Aorta (tissue), 5 donors: ENCODE measurements at regions not wholly inside any gene's neighbourhood (a gene's known extent, or its start where the extent isn't known, plus 50 kb on each side); places are given as distances from the start of the nearest gene placed in this dataset.

Experiments used
- ATAC-seq: fragments of 200-7000 bp; cut with Tn5 transposase; one replicate; pipeline ENCODE4 v1.9.1; 2022; ENCODE audit warnings: moderate library complexity; ENCODE audit not compliant: low FRiP score
- DNase-seq, 2 donors: peaks; one replicate each; pipeline ENCODE4 v3.0.0-alpha.2; 2020
- H3K27ac ChIP-seq, 2 donors: one replicate each; pipeline ENCODE4 v1.5.1; 2013; ENCODE audit warnings: low read length in 2 of 2, mild to moderate bottlenecking in 2 of 2, moderate library complexity in 2 of 2, control low read depth in 1 of 2, inconsistent platforms in 1 of 2, low read depth in 1 of 2
- H3K27me3 ChIP-seq, 2 donors: one replicate each; pipeline ENCODE4 v1.6.1; 2013; ENCODE audit warnings: control low read depth in 1 of 2, low read length in 1 of 2, mild to moderate bottlenecking in 1 of 2, moderate library complexity in 1 of 2; ENCODE audit not compliant: insufficient read depth in 2 of 2, control insufficient read depth in 1 of 2
- H3K36me3 ChIP-seq, 2 donors: one replicate each; pipeline ENCODE4 v1.6.1; 2013; ENCODE audit warnings: control low read depth in 1 of 2, low read length in 1 of 2, mild to moderate bottlenecking in 1 of 2; ENCODE audit not compliant: insufficient read depth in 2 of 2, control insufficient read depth in 1 of 2
- H3K4me1 ChIP-seq, 2 donors: one replicate each; pipeline ENCODE4 v1.6.1; 2013; ENCODE audit warnings: low read length in 2 of 2, control low read depth in 1 of 2, mild to moderate bottlenecking in 1 of 2, moderate library complexity in 1 of 2; ENCODE audit not compliant: insufficient read depth in 2 of 2, control insufficient read depth in 1 of 2
- H3K4me3 ChIP-seq, 2 donors: one replicate each; pipeline ENCODE4 v1.5.1; 2013; ENCODE audit warnings: low read length in 2 of 2, control low read depth in 1 of 2, mild to moderate bottlenecking in 1 of 2
- H3K9me3 ChIP-seq: one replicate; pipeline ENCODE4 v1.6.1; 2013; ENCODE audit warnings: mild to moderate bottlenecking, low read length; ENCODE audit not compliant: control insufficient read depth
- WGBS, 2 donors: extraction: QIAGEN DNeasy Blood & Tissue Kit; methylation state at CpG; one replicate each; pipeline ENCODE4 v1.1.7; 2013; 5-methylcytosine and 5-hydroxymethylcytosine counted together
- intact Hi-C, 2 donors: fragments of 100-400 bp; cut with DNase I; formaldehyde crosslinking; loops; one replicate each; pipeline versions ENCODE4 v1.14.2 to v1.15.0; 2022
- donor health status: healthy with polysubstance abuse.
- donor health status: Bipolar disorder and iron deficiency.
- donor health status: DM: no; HTN: no; CAD: no.
- donor health status: DM: no; HTN: no; CAD: no.
- donor health status: DM: yes; HTN: yes; CAD: no.

DNA sequence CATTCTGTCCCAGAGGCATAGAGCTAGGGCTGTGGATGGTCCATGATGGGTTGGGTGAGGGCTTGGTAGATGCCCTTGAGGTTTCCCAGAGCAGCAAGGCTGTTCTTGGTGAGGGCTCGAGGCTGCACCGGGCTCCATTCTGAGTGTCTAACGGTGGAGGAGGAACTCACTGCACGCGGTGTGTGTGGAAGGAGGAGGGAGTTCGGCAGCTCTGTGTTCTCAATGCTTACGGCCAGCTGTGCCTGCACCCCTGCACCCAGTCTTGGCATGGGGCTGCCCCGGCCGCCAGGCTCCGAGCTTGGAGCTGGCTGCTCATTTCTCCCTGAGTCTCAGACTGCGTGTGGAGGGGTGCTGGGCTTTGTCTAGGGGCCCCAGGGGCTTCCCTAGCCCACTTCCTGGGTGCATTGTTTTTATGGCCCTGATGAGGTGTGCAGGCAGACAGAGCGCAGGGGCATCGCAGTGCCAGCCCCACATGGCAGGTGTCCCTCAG, 1247.1 kb downstream of the BRD1 start:
- H3K4me3 ChIP-seq, result no peak overlapping the region
- H3K27me3 ChIP-seq, result no peaks in the 10 kb centered on the region
- H3K36me3 ChIP-seq, result no peaks in the 10 kb centered on the region
- no peak overlapping the region for H3K27ac ChIP-seq
- H3K9me3 ChIP-seq, result no peaks in the 10 kb centered on the region
- 81 to 89% methylated on average over 13 of the region's 13 CpGs for WGBS, 2 donors
- no peak for DNase-seq
- no peaks in the 10 kb centered on the region for H3K4me1 ChIP-seq
- ATAC-seq, result no peak
- intact Hi-C loops, result loop anchor here in 1 of 2 donors (10.0 kb wide), 1 partner anchor 64 kb away; no protein-coding TSS in a partner anchor

GRCh38 chr22:48579928-48580309, 1247.8 kb downstream of the BRD1 start:
- WGBS, 2 donors, result 74 to 83% methylated on average over 22 of the region's 22 CpGs
- intact Hi-C loops, result loop anchor here (5.0 to 10.0 kb wide), 4 partner anchors 65 to 727 kb away; no protein-coding TSS in a partner anchor
- H3K27ac ChIP-seq, result no peak overlapping the region
- no peaks in the 10 kb centered on the region for H3K9me3 ChIP-seq
- DNase-seq (no peak), ATAC-seq (no peak)
- no peak overlapping the region for H3K4me3 ChIP-seq
- no peaks in the 10 kb centered on the region for H3K27me3 ChIP-seq
- no peaks in the 10 kb centered on the region for H3K4me1 ChIP-seq
- no peaks in the 10 kb centered on the region for H3K36me3 ChIP-seq

DNA sequence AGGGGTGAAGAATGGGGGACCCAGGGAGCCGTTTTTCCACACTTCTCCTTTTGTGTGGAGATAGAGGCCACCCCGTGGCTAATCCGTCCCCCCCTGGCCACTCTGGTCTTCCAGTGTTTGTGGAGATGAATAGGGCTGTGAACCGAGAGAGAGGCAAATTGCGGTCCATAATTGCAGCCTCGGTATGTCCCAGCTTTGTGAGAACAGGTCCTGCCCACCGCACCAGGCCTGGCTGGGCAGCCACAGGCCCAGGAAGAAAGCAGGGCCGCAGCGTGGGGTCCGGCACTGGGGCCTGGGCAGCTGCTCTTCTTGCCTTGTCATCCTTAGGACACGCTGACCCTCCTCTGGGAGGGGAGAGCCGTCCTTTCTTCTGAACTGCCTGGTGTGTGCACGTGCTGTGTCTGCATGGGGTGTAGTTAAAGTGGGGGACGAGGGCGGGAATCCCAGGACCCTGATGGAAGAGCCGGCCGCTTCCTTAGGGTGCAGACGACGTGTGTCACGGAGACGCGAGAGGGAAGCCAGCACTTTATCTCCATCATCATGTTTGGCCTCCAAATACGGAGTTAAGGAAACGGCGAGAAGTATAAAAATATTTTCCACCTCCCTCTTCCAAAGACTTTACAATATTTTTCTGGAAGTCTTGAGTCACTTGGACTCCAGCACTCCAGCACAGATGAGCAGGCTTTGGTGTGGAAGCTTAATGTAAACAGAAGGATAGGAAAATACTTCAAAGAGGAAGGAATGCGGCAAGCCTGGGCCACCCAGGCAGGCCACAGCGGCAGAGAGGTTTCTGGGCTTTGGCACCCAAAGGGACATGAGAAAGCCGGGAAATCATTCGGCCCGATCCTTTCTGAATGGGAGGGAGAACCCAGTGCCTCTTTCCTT, 1248.4 kb downstream of the BRD1 start:
- H3K36me3 ChIP-seq, result no peaks in the 10 kb centered on the region
- no peak overlapping the region for H3K4me3 ChIP-seq
- no peak for ATAC-seq
- no peaks in the 10 kb centered on the region for H3K27me3 ChIP-seq
- no peaks in the 10 kb centered on the region for H3K9me3 ChIP-seq
- WGBS, 2 donors, result 15 to 25% methylated on average over 30 of the region's 30 CpGs
- intact Hi-C loops, result loop anchor here (5.0 to 10.0 kb wide), 3 partner anchors 366 to 728 kb away; no protein-coding TSS in a partner anchor
- peak in 1 of 2 donors; percentile 61 for DNase-seq
- peak overlapping the region in 1 of 2 donors; percentile 67 for H3K27ac ChIP-seq
- H3K4me1 ChIP-seq, result no peaks in the 10 kb centered on the region

- Histone ChIP-seq H3K4me1 (no peaks in the 10 kb centered on the region), H3K27ac (peak overlapping the region in 1 of 2 donors; percentile 67), H3K4me3 (no peak overlapping the region), H3K9me3 (no peaks in the 10 kb centered on the region), H3K27me3 (no peaks in the 10 kb centered on the region), H3K36me3 (no peaks in the 10 kb centered on the region)
- intact Hi-C loops, result loop anchor here (5.0 to 10.0 kb wide), 3 partner anchors 366 to 729 kb away; no protein-coding TSS in a partner anchor
- WGBS, 2 donors, result 79 to 90% methylated on average over 24 of the region's 24 CpGs
- ATAC-seq (no peak), DNase-seq (peak in 1 of 2 donors; percentile 41)
Observed at GRCh38 chr22:48578138-48579042, 1249.3 kb downstream of the BRD1 start.

GRCh38 chr22:48577691-48578090, 1250.0 kb downstream of the BRD1 start:
- intact Hi-C loops, result loop anchor here (5.0 to 10.0 kb wide), 3 partner anchors 367 to 730 kb away; no protein-coding TSS in a partner anchor
- Histone ChIP-seq H3K4me3 (no peak overlapping the region), H3K27me3 (no peaks in the 10 kb centered on the region), H3K36me3 (no peaks in the 10 kb centered on the region), H3K4me1 (no peaks in the 10 kb centered on the region), H3K27ac (no peak overlapping the region), H3K9me3 (no peaks in the 10 kb centered on the region)
- ATAC-seq (no peak), DNase-seq (peak in 1 of 2 donors; percentile 23)
- 91 to 94% methylated on average over 8 of the region's 8 CpGs for WGBS, 2 donors

DNA sequence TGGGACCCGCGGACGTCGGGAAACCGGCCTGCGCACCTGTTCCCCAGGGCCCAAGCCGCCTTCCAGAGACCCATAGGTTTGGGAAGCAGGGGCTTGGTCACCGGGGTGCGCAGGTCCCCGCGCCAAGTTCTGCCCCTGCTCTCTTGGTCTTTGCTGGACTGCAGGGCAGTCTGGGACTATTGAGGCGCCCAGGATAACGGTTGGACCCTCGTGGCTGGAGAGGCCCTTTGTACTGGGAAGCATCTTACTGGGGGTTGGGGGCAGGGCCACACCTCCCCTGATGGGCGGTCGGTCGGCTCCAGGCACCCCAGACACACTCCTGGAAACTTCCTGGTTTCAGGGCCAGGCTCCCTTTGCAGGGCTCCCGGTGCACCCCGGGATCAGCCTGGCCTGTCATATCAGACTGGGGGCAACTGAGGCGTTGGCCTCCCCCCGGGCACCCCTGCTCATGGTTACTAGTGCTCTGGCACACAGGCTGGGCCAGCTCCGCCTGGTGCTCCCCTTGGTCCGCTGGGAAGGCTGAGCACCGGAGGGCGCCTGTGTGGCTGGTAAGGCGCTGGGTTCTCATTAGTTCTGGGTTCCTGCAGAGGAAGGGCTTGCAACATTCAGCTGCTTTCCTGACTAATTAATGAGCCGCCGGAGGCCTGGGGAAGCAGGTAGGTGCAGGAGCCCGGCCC, 1250.5 kb downstream of the BRD1 start:
- peak overlapping the region in 1 of 2 donors; percentile 41 for H3K4me3 ChIP-seq
- H3K36me3 ChIP-seq, result no peaks in the 10 kb centered on the region
- ATAC-seq (peak; percentile 2), DNase-seq (peak in 1 of 2 donors; percentile 36)
- H3K27ac ChIP-seq, result no peak overlapping the region
- intact Hi-C loops, result loop anchor here (5.0 to 10.0 kb wide), 3 partner anchors 368 to 730 kb away; no protein-coding TSS in a partner anchor
- H3K4me1 ChIP-seq, result no peaks in the 10 kb centered on the region
- no peaks in the 10 kb centered on the region for H3K9me3 ChIP-seq
- H3K27me3 ChIP-seq, result no peaks in the 10 kb centered on the region
- 32 to 33% methylated on average over 29 of the region's 29 CpGs for WGBS, 2 donors

GRCh38 chr22:48576333-48577013, 1251.2 kb downstream of the BRD1 start:
- Histone ChIP-seq H3K27ac (no peak overlapping the region), H3K27me3 (no peaks in the 10 kb centered on the region), H3K4me3 (peak overlapping the region; percentile 41 to 79), H3K4me1 (no peaks in the 10 kb centered on the region), H3K36me3 (no peaks in the 10 kb centered on the region), H3K9me3 (no peaks in the 10 kb centered on the region)
- intact Hi-C loops, result loop anchor here (5.0 to 10.0 kb wide), 3 partner anchors 368 to 731 kb away; no protein-coding TSS in a partner anchor
- ATAC-seq (peak; percentile 42), DNase-seq (peak in 1 of 2 donors; percentile 44)
- WGBS, 2 donors, result 0 to 1% methylated on average over 86 to 103 of the region's 103 CpGs
